Glutamatergic neuron (in vitro differentiated cells): ENCODE measurements at regions not wholly inside any gene's neighbourhood (a gene's known extent, or its start where the extent isn't known, plus 50 kb on each side); places are given as distances from the start of the nearest gene placed in this dataset.

ENCODE experiments used
- DNase-seq: peaks from one replicate; pipeline ENCODE4 v3.0.0; 2022
- H3K27ac Mint-ChIP-seq: one replicate; pipeline ENCODE4 v1.8.0; 2020; ENCODE audit warnings: mild to moderate bottlenecking, mixed read lengths, inconsistent platforms; ENCODE audit not compliant: unreplicated experiment
- H3K27me3 Mint-ChIP-seq: one replicate; pipeline ENCODE4 v1.8.0; 2020; ENCODE audit warnings: mild to moderate bottlenecking, moderate library complexity, mixed read lengths, inconsistent platforms; ENCODE audit not compliant: unreplicated experiment
- H3K36me3 Mint-ChIP-seq: one replicate; pipeline ENCODE4 v1.8.0; 2020; ENCODE audit warnings: mild to moderate bottlenecking, mixed read lengths, inconsistent platforms; ENCODE audit not compliant: unreplicated experiment
- H3K4me1 Mint-ChIP-seq: one replicate; pipeline ENCODE4 v1.8.0; 2020; ENCODE audit warnings: mild to moderate bottlenecking, low read depth, mixed read lengths, inconsistent platforms; ENCODE audit not compliant: unreplicated experiment
- H3K4me3 Mint-ChIP-seq: one replicate; pipeline ENCODE4 v1.8.0; 2020; ENCODE audit warnings: mild to moderate bottlenecking, mixed read lengths, inconsistent platforms; ENCODE audit not compliant: unreplicated experiment
- H3K9me3 Mint-ChIP-seq: one replicate; pipeline ENCODE4 v1.8.0; 2020; ENCODE audit warnings: mild to moderate bottlenecking, moderate library complexity, mixed read lengths, inconsistent platforms; ENCODE audit not compliant: unreplicated experiment
- TF ChIP-seq, protein P1 (sequence below): fragments of 200-600 bp; sonication (generic); IDR thresholded peaks from one replicate; pipeline ENCODE4 v1.5.0; 2021; ENCODE audit not compliant: partially characterized antibody, unreplicated experiment

DNA sequence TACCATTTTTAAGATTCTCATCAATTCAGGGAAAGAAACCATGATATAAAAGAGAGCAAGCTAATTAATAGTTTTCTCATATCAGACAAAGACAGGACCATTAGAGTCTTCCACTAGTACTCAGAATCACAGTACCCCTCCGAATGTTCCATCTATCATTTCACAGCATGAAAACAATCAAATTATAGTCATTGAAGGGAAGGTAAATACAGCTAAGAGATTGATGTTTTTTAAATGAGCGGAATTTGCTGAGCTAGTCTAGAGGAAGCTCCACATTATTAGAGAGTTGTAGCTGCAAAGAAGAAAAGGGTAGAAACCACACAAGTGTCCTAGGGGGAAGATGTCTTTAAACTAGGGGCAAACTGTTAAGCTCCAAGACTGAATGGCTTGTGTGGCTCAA is 808.9 kb downstream of the CDH11 start:
- no peak for DNase-seq
- H3K4me3 Mint-ChIP-seq, result no peak overlapping the region
- no peaks in the 10 kb centered on the region for H3K4me1 Mint-ChIP-seq
- no peaks in the 10 kb centered on the region for H3K9me3 Mint-ChIP-seq
- no peaks in the 10 kb centered on the region for H3K36me3 Mint-ChIP-seq
- TF ChIP-seq, protein P1, sequence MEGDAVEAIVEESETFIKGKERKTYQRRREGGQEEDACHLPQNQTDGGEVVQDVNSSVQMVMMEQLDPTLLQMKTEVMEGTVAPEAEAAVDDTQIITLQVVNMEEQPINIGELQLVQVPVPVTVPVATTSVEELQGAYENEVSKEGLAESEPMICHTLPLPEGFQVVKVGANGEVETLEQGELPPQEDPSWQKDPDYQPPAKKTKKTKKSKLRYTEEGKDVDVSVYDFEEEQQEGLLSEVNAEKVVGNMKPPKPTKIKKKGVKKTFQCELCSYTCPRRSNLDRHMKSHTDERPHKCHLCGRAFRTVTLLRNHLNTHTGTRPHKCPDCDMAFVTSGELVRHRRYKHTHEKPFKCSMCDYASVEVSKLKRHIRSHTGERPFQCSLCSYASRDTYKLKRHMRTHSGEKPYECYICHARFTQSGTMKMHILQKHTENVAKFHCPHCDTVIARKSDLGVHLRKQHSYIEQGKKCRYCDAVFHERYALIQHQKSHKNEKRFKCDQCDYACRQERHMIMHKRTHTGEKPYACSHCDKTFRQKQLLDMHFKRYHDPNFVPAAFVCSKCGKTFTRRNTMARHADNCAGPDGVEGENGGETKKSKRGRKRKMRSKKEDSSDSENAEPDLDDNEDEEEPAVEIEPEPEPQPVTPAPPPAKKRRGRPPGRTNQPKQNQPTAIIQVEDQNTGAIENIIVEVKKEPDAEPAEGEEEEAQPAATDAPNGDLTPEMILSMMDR, result no peak
- no peaks in the 10 kb centered on the region for H3K27me3 Mint-ChIP-seq
- no peak overlapping the region for H3K27ac Mint-ChIP-seq

DNA sequence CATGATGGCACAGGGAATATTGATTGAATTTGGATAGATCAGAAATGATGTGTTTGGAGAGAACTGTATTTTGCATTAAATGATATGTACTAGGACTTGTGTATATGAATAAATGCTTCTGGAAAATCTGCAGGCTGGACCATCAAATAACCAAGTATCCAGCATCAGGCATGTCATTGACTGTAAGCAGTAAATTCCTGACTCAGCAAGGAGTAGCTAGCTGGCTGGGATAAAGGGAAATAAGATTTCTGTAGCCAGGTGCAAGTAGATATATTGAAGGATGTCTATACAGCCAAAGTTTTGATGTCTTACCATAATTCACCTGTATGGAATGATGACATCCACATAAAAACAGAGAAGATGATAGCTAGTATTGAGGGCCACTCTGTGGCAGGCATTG is 809.6 kb downstream of the CDH11 start:
- Mint-ChIP-seq H3K4me1 (no peaks in the 10 kb centered on the region), H3K9me3 (peaks cover 2% of the 10 kb centered on the region), H3K36me3 (no peaks in the 10 kb centered on the region), H3K27ac (no peak overlapping the region), H3K4me3 (no peak overlapping the region), H3K27me3 (no peaks in the 10 kb centered on the region)
- DNase-seq, result no peak
- TF ChIP-seq, protein P1, result no peak

DNA sequence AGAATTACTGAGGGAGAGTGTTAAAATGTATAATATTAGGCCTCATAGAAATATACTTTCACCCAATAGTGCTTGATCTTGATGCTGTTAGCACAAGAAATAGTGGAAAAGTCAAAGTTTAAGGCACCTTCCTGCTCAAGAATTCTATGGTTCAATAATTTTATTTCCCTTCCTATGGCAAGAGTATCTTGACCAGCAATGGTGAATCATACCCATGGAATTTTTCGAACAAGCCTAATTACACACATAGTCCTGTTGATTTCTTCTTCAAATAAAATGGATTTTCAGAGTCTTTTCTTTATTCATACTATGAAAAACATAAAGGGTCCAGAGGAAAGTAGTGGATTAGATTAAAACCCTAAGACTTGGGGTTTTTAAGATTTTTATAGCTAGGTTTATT is 810.6 kb downstream of the CDH11 start:
- H3K9me3 Mint-ChIP-seq, result peaks cover 2% of the 10 kb centered on the region
- no peak overlapping the region for H3K4me3 Mint-ChIP-seq
- H3K4me1 Mint-ChIP-seq, result no peaks in the 10 kb centered on the region
- TF ChIP-seq, protein P1, result no peak
- no peak for DNase-seq
- H3K27ac Mint-ChIP-seq, result no peak overlapping the region
- peaks cover 4% of the 10 kb centered on the region for H3K36me3 Mint-ChIP-seq
- H3K27me3 Mint-ChIP-seq, result no peaks in the 10 kb centered on the region

DNA sequence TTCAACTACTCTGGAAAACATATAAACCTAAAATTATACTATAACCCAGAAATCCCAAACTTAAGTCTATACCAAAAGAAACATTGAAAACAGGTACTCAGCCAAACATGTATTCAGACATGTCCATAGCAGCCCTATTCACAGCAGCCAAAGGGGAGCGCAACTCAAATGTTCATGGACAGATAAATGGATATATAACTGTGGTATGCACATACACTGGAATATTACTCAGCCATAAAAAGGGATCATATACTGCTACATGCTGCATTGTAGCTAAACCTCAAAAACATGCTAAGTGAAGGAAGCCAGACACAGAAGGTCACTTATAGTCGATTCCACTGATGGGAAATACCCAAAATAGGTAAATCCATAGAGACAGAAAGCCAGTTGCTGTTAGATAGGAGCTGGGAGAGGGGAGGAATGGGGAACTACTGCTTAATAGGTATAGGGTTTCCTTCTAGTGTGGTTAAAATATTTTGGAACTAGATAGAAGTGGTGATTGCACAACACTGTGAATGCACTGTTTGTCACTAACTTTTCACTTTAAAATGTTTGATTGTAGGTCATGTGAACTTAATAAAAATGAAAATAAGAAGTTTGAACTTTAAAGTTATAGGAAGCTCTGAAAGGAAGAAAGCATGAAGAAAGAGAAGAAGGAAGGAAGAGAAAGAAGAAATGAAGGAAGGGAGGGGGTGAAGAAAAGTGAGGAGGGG is 812.3 kb downstream of the CDH11 start:
- Mint-ChIP-seq H3K36me3 (peaks cover 4% of the 10 kb centered on the region), H3K4me1 (no peaks in the 10 kb centered on the region), H3K9me3 (peaks cover 2% of the 10 kb centered on the region), H3K27ac (no peak overlapping the region), H3K27me3 (no peaks in the 10 kb centered on the region), H3K4me3 (no peak overlapping the region)
- TF ChIP-seq, protein P1, result no peak
- no peak for DNase-seq

DNA sequence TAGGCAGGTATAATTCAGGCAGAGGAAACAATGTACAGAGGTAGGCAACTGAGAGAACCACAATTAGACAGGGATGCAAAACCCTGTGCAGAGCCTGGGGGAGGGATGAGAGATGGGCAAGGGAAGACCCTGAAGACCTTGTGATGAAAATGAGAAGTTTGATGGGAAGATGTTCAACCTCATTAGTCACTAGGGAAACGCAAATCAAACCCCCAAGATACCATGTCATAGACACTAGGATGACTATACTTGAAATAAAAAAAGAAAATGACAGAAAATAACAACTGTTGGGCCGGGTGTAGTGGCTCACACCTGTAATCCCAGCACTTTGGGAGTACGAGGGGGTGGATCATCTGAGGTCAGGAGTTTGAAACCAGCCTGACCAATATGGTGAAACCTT is 813.1 kb downstream of the CDH11 start:
- peaks cover 4% of the 10 kb centered on the region for H3K36me3 Mint-ChIP-seq
- no peak overlapping the region for H3K27ac Mint-ChIP-seq
- H3K27me3 Mint-ChIP-seq, result no peaks in the 10 kb centered on the region
- peaks cover 2% of the 10 kb centered on the region for H3K9me3 Mint-ChIP-seq
- DNase-seq, result no peak
- H3K4me3 Mint-ChIP-seq, result no peak overlapping the region
- TF ChIP-seq, protein P1, result no peak
- no peaks in the 10 kb centered on the region for H3K4me1 Mint-ChIP-seq
